OCI-LY1 (cell line): ENCODE measurements at regions not wholly inside any gene's neighbourhood (a gene's known extent, or its start where the extent isn't known, plus 50 kb on each side); places are given as distances from the start of the nearest gene placed in this dataset.

Source experiments
- H2AFZ ChIP-seq: fragments of 200-600 bp; sonication (generic), shearing (Covaris generic); 2 replicates; pipeline ENCODE4 v1.6.0; 2014; ENCODE audit warnings: antibody characterized with exemption, mild to moderate bottlenecking, low read length
- H3F3A ChIP-seq: fragments of 200-600 bp; sonication (generic), shearing (Covaris generic); 2 replicates; pipeline ENCODE4 v1.6.0; 2014; ENCODE audit warnings: mild to moderate bottlenecking, antibody characterized with exemption, low read length, moderate library complexity; ENCODE audit not compliant: insufficient read depth
- H3K27ac ChIP-seq: fragments of 200-600 bp; sonication (generic); 2 replicates; pipeline ENCODE4 v1.5.1; 2014; ENCODE audit warnings: low read length, mixed run types, mild to moderate bottlenecking, low read depth; ENCODE audit not compliant: poor library complexity, severe bottlenecking
- H3K27me3 ChIP-seq: fragments of 200-600 bp; sonication (generic); 2 replicates; pipeline ENCODE4 v1.6.0; 2014; ENCODE audit warnings: antibody characterized with exemption, mild to moderate bottlenecking, low read length, moderate library complexity; ENCODE audit not compliant: insufficient read depth
- H3K36me3 ChIP-seq: fragments of 200-600 bp; sonication (generic); 2 replicates; pipeline ENCODE4 v1.6.1; 2014; ENCODE audit warnings: mild to moderate bottlenecking, antibody characterized with exemption, low read length, moderate library complexity, mixed read lengths; ENCODE audit not compliant: insufficient read depth
- H3K4me1 ChIP-seq: fragments of 200-600 bp; sonication (generic); 2 replicates; pipeline ENCODE4 v1.5.1; 2014; ENCODE audit warnings: mild to moderate bottlenecking, low read length, moderate library complexity; ENCODE audit not compliant: insufficient read depth, severe bottlenecking
- H3K4me2 ChIP-seq: fragments of 200-600 bp; sonication (generic), shearing (Covaris generic); 2 replicates; pipeline ENCODE4 v1.6.1; 2014; ENCODE audit warnings: low read length
- H3K4me3 ChIP-seq: fragments of 200-600 bp; sonication (generic); 2 replicates; pipeline ENCODE4 v1.5.1; 2014; ENCODE audit warnings: low read length, low read depth, mild to moderate bottlenecking, mixed read lengths; ENCODE audit not compliant: poor library complexity, severe bottlenecking
- H3K79me2 ChIP-seq: fragments of 200-600 bp; shearing (Covaris generic); 2 replicates; pipeline ENCODE4 v1.6.1; 2016; ENCODE audit warnings: mixed run types, low read length, mixed read lengths; ENCODE audit not compliant: insufficient read depth
- H3K9ac ChIP-seq: fragments of 200-600 bp; sonication (generic), shearing (Covaris generic); 2 replicates; pipeline ENCODE4 v1.6.1; 2014; ENCODE audit warnings: mild to moderate bottlenecking, low read length, mixed read lengths
- H3K9me2 ChIP-seq: fragments of 200-600 bp; sonication (generic), shearing (Covaris generic); 2 replicates; pipeline ENCODE4 v1.6.1; 2014; ENCODE audit warnings: low read depth, mild to moderate bottlenecking, low read length, mixed read lengths
- H3K9me3 ChIP-seq: fragments of 200-600 bp; shearing (Covaris generic); 2 replicates; pipeline ENCODE4 v1.6.1; 2014; ENCODE audit warnings: low read length, mixed read lengths
- H4K20me1 ChIP-seq: fragments of 200-600 bp; sonication (generic), shearing (Covaris generic); 2 replicates; pipeline ENCODE4 v1.6.0; 2016; ENCODE audit warnings: mild to moderate bottlenecking, low read length; ENCODE audit not compliant: insufficient read depth
- CTCF ChIP-seq: fragments of 200-600 bp; sonication (generic), shearing (Covaris generic); IDR thresholded peaks from 2 replicates; pipeline ENCODE4 v1.5.1; 2017; ENCODE audit warnings: mild to moderate bottlenecking, antibody characterized with exemption, low read length, moderate library complexity, mixed read lengths
- EZH2 ChIP-seq: fragments of 200-600 bp; sonication (generic), shearing (Covaris generic); IDR thresholded peaks from 2 replicates; pipeline ENCODE4 v1.8.0; 2017; ENCODE audit warnings: borderline replicate concordance, mixed run types, mild to moderate bottlenecking, antibody characterized with exemption, low read length, moderate library complexity, mixed read lengths

- H3K9me3 ChIP-seq = no peaks in the 10 kb centered on the region
- H3F3A ChIP-seq = no peaks in the 10 kb centered on the region
- TF ChIP-seq CTCF = no peak
- TF ChIP-seq EZH2 = no peak
- peaks cover 84% of the 10 kb centered on the region for H3K79me2 ChIP-seq
- H3K9me2 ChIP-seq = no peaks in the 10 kb centered on the region
- H3K4me3 ChIP-seq = no peak overlapping the region
- H2AFZ ChIP-seq = no peak overlapping the region
- H3K27me3 ChIP-seq = no peaks in the 10 kb centered on the region
- H3K27ac ChIP-seq = peak overlapping the region; percentile 48
- H3K9ac ChIP-seq = no peak overlapping the region; the same call in 1 of the 2 replicates
- H3K4me2 ChIP-seq = peak overlapping the region; percentile 21; the same call in 1 of the 2 replicates
- H4K20me1 ChIP-seq = no peaks in the 10 kb centered on the region
- peaks cover 46% of the 10 kb centered on the region for H3K4me1 ChIP-seq
- peaks cover 32% of the 10 kb centered on the region for H3K36me3 ChIP-seq
Measured at GRCh38 chr3:42031808-42032480, 59.2 kb upstream of the TRAK1 start.

GRCh38 chr3:42028474-42028873, 62.7 kb upstream of the TRAK1 start:
- H3F3A ChIP-seq = no peaks in the 10 kb centered on the region
- H3K9me2 ChIP-seq = no peaks in the 10 kb centered on the region
- H3K4me1 ChIP-seq = peaks cover 57% of the 10 kb centered on the region
- H3K4me3 ChIP-seq = no peak overlapping the region
- no peak overlapping the region for H3K4me2 ChIP-seq
- no peak overlapping the region for H3K9ac ChIP-seq
- peaks cover 90% of the 10 kb centered on the region for H3K79me2 ChIP-seq
- TF ChIP-seq EZH2 (no peak), CTCF (no peak)
- H3K27me3 ChIP-seq = no peaks in the 10 kb centered on the region
- no peaks in the 10 kb centered on the region for H4K20me1 ChIP-seq
- no peak overlapping the region for H2AFZ ChIP-seq
- no peaks in the 10 kb centered on the region for H3K9me3 ChIP-seq
- H3K27ac ChIP-seq = no peak overlapping the region
- peaks cover 5% of the 10 kb centered on the region for H3K36me3 ChIP-seq

- Histone ChIP-seq H2AFZ (no peak overlapping the region), H3K27ac (no peak overlapping the region), H3K9me3 (no peaks in the 10 kb centered on the region), H3K4me3 (no peak overlapping the region), H3K4me2 (no peak overlapping the region), H3K79me2 (peaks cover 90% of the 10 kb centered on the region), H4K20me1 (no peaks in the 10 kb centered on the region), H3K9me2 (no peaks in the 10 kb centered on the region), H3K36me3 (peaks cover 5% of the 10 kb centered on the region; the same call in 1 of the 2 replicates), H3K27me3 (no peaks in the 10 kb centered on the region), H3K9ac (no peak overlapping the region), H3K4me1 (peaks cover 65% of the 10 kb centered on the region), H3F3A (no peaks in the 10 kb centered on the region)
- TF ChIP-seq CTCF = no peak
- TF ChIP-seq EZH2 = no peak
Measured at GRCh38 chr3:42027571-42027970, 63.6 kb upstream of the TRAK1 start.
